ENCODE measurements at regions not wholly inside any gene's neighbourhood (a gene's known extent, or its start where the extent isn't known, plus 50 kb on each side); places are given as distances from the start of the nearest gene placed in this dataset.

- TF ChIP-seq CTCF (IDR thresholded peaks at IDR 0.05), result no peak
- H3K4me3 Mint-ChIP-seq, result no peak overlapping the region
- no peak for DNase-seq
- H3K36me3 Mint-ChIP-seq (ENCODE audit: low read depth), result no peaks in the 10 kb centered on the region
- no peak overlapping the region for H3K27ac Mint-ChIP-seq
- H3K4me1 Mint-ChIP-seq (ENCODE audit: low read depth), result no peaks in the 10 kb centered on the region
- H3K9me3 Mint-ChIP-seq, result peaks cover 5% of the 10 kb centered on the region; the same call in 1 of the 2 replicates
- H3K27me3 Mint-ChIP-seq (ENCODE audit: insufficient read depth), result peaks cover 4% of the 10 kb centered on the region; the same call in 1 of the 2 replicates
Measured at GRCh38 chr14:34032720-34033119, 81.8 kb upstream of the EGLN3 start.

- Mint-ChIP-seq H3K27ac (no peak overlapping the region), H3K4me3 (no peak overlapping the region), H3K27me3 (ENCODE audit: insufficient read depth) (peaks cover 6% of the 10 kb centered on the region), H3K4me1 (ENCODE audit: low read depth) (no peaks in the 10 kb centered on the region), H3K36me3 (ENCODE audit: low read depth) (no peaks in the 10 kb centered on the region), H3K9me3 (peaks cover 5% of the 10 kb centered on the region; the same call in 1 of the 2 replicates)
- no peak for DNase-seq
- no peak for TF ChIP-seq CTCF (IDR thresholded peaks at IDR 0.05)
Measured at GRCh38 chr14:34030864-34031263, 80.0 kb upstream of the EGLN3 start.

GRCh38 chr14:34029921-34030334, 79.1 kb upstream of the EGLN3 start:
- no peak for TF ChIP-seq CTCF (IDR thresholded peaks at IDR 0.05)
- H3K4me1 Mint-ChIP-seq (ENCODE audit: low read depth), result no peaks in the 10 kb centered on the region
- H3K27ac Mint-ChIP-seq, result no peak overlapping the region
- no peaks in the 10 kb centered on the region for H3K36me3 Mint-ChIP-seq (ENCODE audit: low read depth)
- no peak overlapping the region for H3K4me3 Mint-ChIP-seq
- no peak for DNase-seq
- peaks cover 5% of the 10 kb centered on the region; the same call in 1 of the 2 replicates for H3K9me3 Mint-ChIP-seq
- peaks cover 6% of the 10 kb centered on the region for H3K27me3 Mint-ChIP-seq (ENCODE audit: insufficient read depth)

GRCh38 chr14:34027990-34028495, 77.2 kb upstream of the EGLN3 start:
- Mint-ChIP-seq H3K9me3 (no peaks in the 10 kb centered on the region), H3K36me3 (ENCODE audit: low read depth) (no peaks in the 10 kb centered on the region), H3K27ac (no peak overlapping the region), H3K27me3 (ENCODE audit: insufficient read depth) (peaks cover 6% of the 10 kb centered on the region), H3K4me3 (no peak overlapping the region), H3K4me1 (ENCODE audit: low read depth) (no peaks in the 10 kb centered on the region)
- TF ChIP-seq CTCF (IDR thresholded peaks at IDR 0.05), result no peak
- DNase-seq, result no peak

GRCh38 chr14:34027130-34027989, 76.5 kb upstream of the EGLN3 start:
- no peak for TF ChIP-seq CTCF (IDR thresholded peaks at IDR 0.05)
- DNase-seq, result no peak
- Mint-ChIP-seq H3K27ac (no peak overlapping the region), H3K27me3 (ENCODE audit: insufficient read depth) (peaks cover 4% of the 10 kb centered on the region), H3K9me3 (no peaks in the 10 kb centered on the region), H3K4me3 (no peak overlapping the region), H3K36me3 (ENCODE audit: low read depth) (no peaks in the 10 kb centered on the region), H3K4me1 (ENCODE audit: low read depth) (no peaks in the 10 kb centered on the region)
